ENCODE measurements at regions not wholly inside any gene's neighbourhood (a gene's known extent, or its start where the extent isn't known, plus 50 kb on each side); places are given as distances from the start of the nearest gene placed in this dataset.

GRCh38 chr6:154895841-154896240, 99.3 kb upstream of the TIAM2 start:
- POLR2A ChIA-PET: interaction anchor here (0.6 kb wide), 1 partner anchor 44 kb away, joined by 3 read pairs; no protein-coding TSS in a partner anchor
- Histone ChIP-seq H2AFZ (ENCODE audit: low read length) (no peak overlapping the region), H4K20me1 (ENCODE audit: insufficient read depth, low read length) (no peaks in the 10 kb centered on the region), H3K36me3 (ENCODE audit: insufficient read depth, low read length) (no peaks in the 10 kb centered on the region), H3K9me2 (ENCODE audit: insufficient read depth, low read length) (no peaks in the 10 kb centered on the region), H3K4me3 (ENCODE audit: low read depth, low read length, poor library complexity, severe bottlenecking) (no peak overlapping the region), H3K9me3 (ENCODE audit: low read length) (no peaks in the 10 kb centered on the region), H3K27ac (ENCODE audit: low read depth, low read length, poor library complexity, severe bottlenecking) (no peak overlapping the region), H3K4me1 (ENCODE audit: insufficient read depth, low read length, poor library complexity, severe bottlenecking) (no peaks in the 10 kb centered on the region), H3K4me2 (ENCODE audit: low read length) (no peak overlapping the region), H3K79me2 (ENCODE audit: insufficient read depth, low read depth, low read length) (no peaks in the 10 kb centered on the region)
- no peak for TF ChIP-seq CTCF (conservative IDR thresholded peaks at IDR 0.05; ENCODE audit: low read length)
- no peak for TF ChIP-seq EZH2phosphoT487 (IDR thresholded peaks at IDR 0.05; ENCODE audit: borderline replicate concordance, low read depth, low read length)
- intact Hi-C loops (cut with micrococcal nuclease; ENCODE audit: unreplicated experiment): no loop called here
- CTCF ChIA-PET (ENCODE audit: unreplicated experiment): no interaction called here
- DNase-seq (ENCODE audit: low spot score): no peak
- BruUV-seq (replicated peaks): no TSS peak

GRCh38 chr6:154898821-154899220, 96.3 kb upstream of the TIAM2 start:
- Histone ChIP-seq H4K20me1 (ENCODE audit: insufficient read depth, low read length) (no peaks in the 10 kb centered on the region), H3K4me2 (ENCODE audit: low read length) (no peak overlapping the region), H3K36me3 (ENCODE audit: insufficient read depth, low read length) (no peaks in the 10 kb centered on the region), H3K9me3 (ENCODE audit: low read length) (no peaks in the 10 kb centered on the region), H2AFZ (ENCODE audit: low read length) (no peak overlapping the region), H3K4me1 (ENCODE audit: insufficient read depth, low read length, poor library complexity, severe bottlenecking) (no peaks in the 10 kb centered on the region), H3K9me2 (ENCODE audit: insufficient read depth, low read length) (no peaks in the 10 kb centered on the region), H3K27ac (ENCODE audit: low read depth, low read length, poor library complexity, severe bottlenecking) (no peak overlapping the region), H3K79me2 (ENCODE audit: insufficient read depth, low read depth, low read length) (no peaks in the 10 kb centered on the region), H3K4me3 (ENCODE audit: low read depth, low read length, poor library complexity, severe bottlenecking) (no peak overlapping the region)
- intact Hi-C loops (cut with micrococcal nuclease; ENCODE audit: unreplicated experiment): no loop called here
- POLR2A ChIA-PET: no interaction called here
- no peak for DNase-seq (ENCODE audit: low spot score)
- CTCF ChIA-PET (ENCODE audit: unreplicated experiment): no interaction called here
- no peak for TF ChIP-seq EZH2phosphoT487 (IDR thresholded peaks at IDR 0.05; ENCODE audit: borderline replicate concordance, low read depth, low read length)
- no peak for TF ChIP-seq CTCF (conservative IDR thresholded peaks at IDR 0.05; ENCODE audit: low read length)
- BruUV-seq (replicated peaks): no TSS peak

- H2AFZ ChIP-seq (ENCODE audit: low read length): no peak overlapping the region
- POLR2A ChIA-PET: interaction anchor here (0.5 to 1.0 kb wide), 3 partner anchors 12 to 204 kb away, joined by 3 to 7 read pairs (median 3); no protein-coding TSS in a partner anchor
- no peaks in the 10 kb centered on the region for H4K20me1 ChIP-seq (ENCODE audit: insufficient read depth, low read length)
- no TSS peak for BruUV-seq (replicated peaks)
- intact Hi-C loops (cut with micrococcal nuclease; ENCODE audit: unreplicated experiment): no loop called here
- CTCF ChIA-PET (ENCODE audit: unreplicated experiment): no interaction called here
- no peak overlapping the region for H3K27ac ChIP-seq (ENCODE audit: low read depth, low read length, poor library complexity, severe bottlenecking)
- TF ChIP-seq EZH2phosphoT487 (IDR thresholded peaks at IDR 0.05; ENCODE audit: borderline replicate concordance, low read depth, low read length): no peak
- TF ChIP-seq CTCF (conservative IDR thresholded peaks at IDR 0.05; ENCODE audit: low read length): no peak
- H3K79me2 ChIP-seq (ENCODE audit: insufficient read depth, low read depth, low read length): no peaks in the 10 kb centered on the region
- no peaks in the 10 kb centered on the region for H3K36me3 ChIP-seq (ENCODE audit: insufficient read depth, low read length)
- H3K4me1 ChIP-seq (ENCODE audit: insufficient read depth, low read length, poor library complexity, severe bottlenecking): no peaks in the 10 kb centered on the region
- H3K4me2 ChIP-seq (ENCODE audit: low read length): no peak overlapping the region
- no peak overlapping the region for H3K4me3 ChIP-seq (ENCODE audit: low read depth, low read length, poor library complexity, severe bottlenecking)
- H3K9me2 ChIP-seq (ENCODE audit: insufficient read depth, low read length): no peaks in the 10 kb centered on the region
- no peak for DNase-seq (ENCODE audit: low spot score)
- no peaks in the 10 kb centered on the region for H3K9me3 ChIP-seq (ENCODE audit: low read length)
Measured at GRCh38 chr6:154899824-154900463, 95.2 kb upstream of the TIAM2 start.

Data from OCI-LY7 (cell line).